Neural cell (in vitro differentiated cells): ENCODE measurements at regions not wholly inside any gene's neighbourhood (a gene's known extent, or its start where the extent isn't known, plus 50 kb on each side); places are given as distances from the start of the nearest gene placed in this dataset.

Experiments
- POLR2AphosphoS5 ChIP-seq: IDR thresholded peaks from 2 replicates; pipeline ENCODE4 v1.6.1; 2012
- TAF1 ChIP-seq: IDR thresholded peaks from 2 replicates; pipeline ENCODE4 v1.6.1; 2012; ENCODE audit warnings: low read depth
- TF ChIP-seq, protein P1 (sequence below): fragments of 450-650 bp; IDR thresholded peaks from 2 replicates; pipeline ENCODE4 v1.5.1; 2014; ENCODE audit warnings: antibody characterized with exemption, mild to moderate bottlenecking, moderate library complexity; ENCODE audit not compliant: poor library complexity, severe bottlenecking

DNA sequence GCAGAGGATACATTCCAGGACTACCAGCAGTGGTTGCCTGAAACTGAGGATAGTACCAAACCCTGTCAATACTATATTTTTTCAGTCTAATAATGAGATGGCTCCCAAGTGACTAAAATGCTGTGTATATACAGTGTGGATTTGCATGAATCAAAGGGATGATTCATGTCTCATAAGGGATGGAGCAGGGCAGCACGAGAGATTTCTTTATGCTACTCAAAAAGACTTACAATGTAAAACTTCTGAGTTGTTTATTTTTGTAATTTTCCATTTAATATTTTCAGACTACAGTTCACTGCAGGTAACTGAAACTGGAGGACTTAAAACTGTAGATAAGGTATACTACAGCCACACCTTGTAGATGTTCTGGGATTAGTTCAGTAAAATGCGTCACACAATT, 674.7 kb upstream of the SALL1 start:
- TF ChIP-seq, protein P1, sequence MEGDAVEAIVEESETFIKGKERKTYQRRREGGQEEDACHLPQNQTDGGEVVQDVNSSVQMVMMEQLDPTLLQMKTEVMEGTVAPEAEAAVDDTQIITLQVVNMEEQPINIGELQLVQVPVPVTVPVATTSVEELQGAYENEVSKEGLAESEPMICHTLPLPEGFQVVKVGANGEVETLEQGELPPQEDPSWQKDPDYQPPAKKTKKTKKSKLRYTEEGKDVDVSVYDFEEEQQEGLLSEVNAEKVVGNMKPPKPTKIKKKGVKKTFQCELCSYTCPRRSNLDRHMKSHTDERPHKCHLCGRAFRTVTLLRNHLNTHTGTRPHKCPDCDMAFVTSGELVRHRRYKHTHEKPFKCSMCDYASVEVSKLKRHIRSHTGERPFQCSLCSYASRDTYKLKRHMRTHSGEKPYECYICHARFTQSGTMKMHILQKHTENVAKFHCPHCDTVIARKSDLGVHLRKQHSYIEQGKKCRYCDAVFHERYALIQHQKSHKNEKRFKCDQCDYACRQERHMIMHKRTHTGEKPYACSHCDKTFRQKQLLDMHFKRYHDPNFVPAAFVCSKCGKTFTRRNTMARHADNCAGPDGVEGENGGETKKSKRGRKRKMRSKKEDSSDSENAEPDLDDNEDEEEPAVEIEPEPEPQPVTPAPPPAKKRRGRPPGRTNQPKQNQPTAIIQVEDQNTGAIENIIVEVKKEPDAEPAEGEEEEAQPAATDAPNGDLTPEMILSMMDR = no peak
- TF ChIP-seq TAF1 (no peak), POLR2AphosphoS5 (no peak)
